ENCODE measurements at regions not wholly inside any gene's neighbourhood (a gene's known extent, or its start where the extent isn't known, plus 50 kb on each side); places are given as distances from the start of the nearest gene placed in this dataset.

- TF ChIP-seq CTCF (IDR thresholded peaks at IDR 0.05; ENCODE audit: low read depth, low read length) (no peak), POLR2A (IDR thresholded peaks at IDR 0.05; ENCODE audit: extremely low read depth, insufficient read length) (no peak), MYC (IDR thresholded peaks at IDR 0.05; ENCODE audit: low read depth, low read length) (no peak), MAX (IDR thresholded peaks at IDR 0.05; ENCODE audit: low read depth, low read length) (no peak)
Measured at GRCh38 chr3:25365636-25366035, 62.4 kb upstream of the RARB start.

Measured in NB4 (cell line).